Choroid plexus epithelial cell (primary cell): ENCODE measurements at regions not wholly inside any gene's neighbourhood (a gene's known extent, or its start where the extent isn't known, plus 50 kb on each side); places are given as distances from the start of the nearest gene placed in this dataset.
"Not testable (repeated sequence)": the region's sequence is repeated elsewhere in the genome, so short reads cannot be mapped to it uniquely, and the experiment has no call there.

Experiments used
- DNase-seq: peaks from one replicate; pipeline ENCODE4 v3.0.0-alpha.2; 2010; ENCODE audit warnings: low read depth
- H3K4me3 ChIP-seq: 2 replicates; pipeline ENCODE4 v1.5.1; 2011; ENCODE audit warnings: low read depth, mild to moderate bottlenecking, control low read depth, low read length, moderate library complexity
- TF ChIP-seq, protein P1 (sequence below): conservative IDR thresholded peaks from 2 replicates; pipeline ENCODE4 v1.5.1; 2011; ENCODE audit warnings: low read depth, mild to moderate bottlenecking, control low read depth, inconsistent platforms, low read length, moderate library complexity

DNA sequence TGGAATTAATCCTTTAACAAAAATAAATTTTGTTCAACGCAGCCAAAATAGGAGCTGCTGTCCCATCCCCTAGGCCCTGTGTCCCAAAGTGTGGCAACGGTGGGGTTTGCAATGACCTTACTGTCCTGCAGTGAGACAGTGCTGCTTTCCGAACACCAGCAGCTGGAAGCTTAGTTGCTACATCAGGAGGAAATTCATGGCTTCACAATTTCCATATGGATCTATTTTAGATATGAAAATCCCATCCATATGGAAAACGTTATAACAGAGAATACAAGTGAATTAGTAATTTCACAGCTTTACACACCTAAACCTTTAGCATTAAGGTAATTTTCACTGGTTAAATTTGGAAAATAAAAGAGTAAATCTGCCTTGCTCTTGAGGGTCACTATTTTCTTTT is 396.3 kb upstream of the TENM3 start:
- no peak for DNase-seq
- no peak overlapping the region for H3K4me3 ChIP-seq
- TF ChIP-seq, protein P1, sequence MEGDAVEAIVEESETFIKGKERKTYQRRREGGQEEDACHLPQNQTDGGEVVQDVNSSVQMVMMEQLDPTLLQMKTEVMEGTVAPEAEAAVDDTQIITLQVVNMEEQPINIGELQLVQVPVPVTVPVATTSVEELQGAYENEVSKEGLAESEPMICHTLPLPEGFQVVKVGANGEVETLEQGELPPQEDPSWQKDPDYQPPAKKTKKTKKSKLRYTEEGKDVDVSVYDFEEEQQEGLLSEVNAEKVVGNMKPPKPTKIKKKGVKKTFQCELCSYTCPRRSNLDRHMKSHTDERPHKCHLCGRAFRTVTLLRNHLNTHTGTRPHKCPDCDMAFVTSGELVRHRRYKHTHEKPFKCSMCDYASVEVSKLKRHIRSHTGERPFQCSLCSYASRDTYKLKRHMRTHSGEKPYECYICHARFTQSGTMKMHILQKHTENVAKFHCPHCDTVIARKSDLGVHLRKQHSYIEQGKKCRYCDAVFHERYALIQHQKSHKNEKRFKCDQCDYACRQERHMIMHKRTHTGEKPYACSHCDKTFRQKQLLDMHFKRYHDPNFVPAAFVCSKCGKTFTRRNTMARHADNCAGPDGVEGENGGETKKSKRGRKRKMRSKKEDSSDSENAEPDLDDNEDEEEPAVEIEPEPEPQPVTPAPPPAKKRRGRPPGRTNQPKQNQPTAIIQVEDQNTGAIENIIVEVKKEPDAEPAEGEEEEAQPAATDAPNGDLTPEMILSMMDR, result no peak

DNA sequence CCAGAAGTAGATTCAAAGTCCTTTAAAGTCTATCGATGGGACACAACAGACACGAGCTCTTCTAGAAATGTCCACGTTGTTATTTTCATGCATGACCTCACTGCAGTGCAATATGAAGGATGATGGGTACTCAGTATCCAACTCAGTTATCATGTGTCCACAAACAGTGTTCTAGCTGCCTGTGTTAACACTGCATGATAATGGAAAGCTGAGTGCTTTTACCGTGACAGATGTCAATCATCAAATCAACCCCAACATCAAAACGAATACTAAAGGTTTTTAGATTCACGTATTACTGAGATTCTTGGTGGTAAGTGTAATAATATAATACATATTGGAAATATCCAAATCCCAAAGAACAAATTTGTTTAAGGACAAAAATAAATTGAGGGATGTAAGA is 394.8 kb upstream of the TENM3 start:
- no peak for DNase-seq
- H3K4me3 ChIP-seq, result no peak overlapping the region
- TF ChIP-seq, protein P1, result no peak

DNA sequence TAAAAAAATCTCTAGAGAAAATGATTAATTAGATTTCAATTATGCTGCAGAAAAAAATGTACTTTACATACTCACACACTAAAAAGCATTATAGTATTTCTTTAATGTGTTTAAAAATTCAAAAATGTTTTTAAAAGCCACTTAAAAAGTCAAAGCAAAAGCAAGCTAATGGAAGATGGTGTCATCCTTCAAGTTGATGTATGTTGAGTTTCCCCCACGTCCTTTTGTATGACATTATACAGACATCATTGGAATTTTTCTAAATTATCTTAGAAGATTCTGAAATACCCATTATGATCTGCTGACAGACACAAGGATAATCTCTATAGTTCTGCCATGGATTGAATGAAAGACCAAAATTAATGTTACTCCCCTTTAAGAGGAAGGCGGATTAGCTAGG is 393.7 kb upstream of the TENM3 start:
- TF ChIP-seq, protein P1, result no peak
- DNase-seq, result no peak
- H3K4me3 ChIP-seq, result no peak overlapping the region

DNA sequence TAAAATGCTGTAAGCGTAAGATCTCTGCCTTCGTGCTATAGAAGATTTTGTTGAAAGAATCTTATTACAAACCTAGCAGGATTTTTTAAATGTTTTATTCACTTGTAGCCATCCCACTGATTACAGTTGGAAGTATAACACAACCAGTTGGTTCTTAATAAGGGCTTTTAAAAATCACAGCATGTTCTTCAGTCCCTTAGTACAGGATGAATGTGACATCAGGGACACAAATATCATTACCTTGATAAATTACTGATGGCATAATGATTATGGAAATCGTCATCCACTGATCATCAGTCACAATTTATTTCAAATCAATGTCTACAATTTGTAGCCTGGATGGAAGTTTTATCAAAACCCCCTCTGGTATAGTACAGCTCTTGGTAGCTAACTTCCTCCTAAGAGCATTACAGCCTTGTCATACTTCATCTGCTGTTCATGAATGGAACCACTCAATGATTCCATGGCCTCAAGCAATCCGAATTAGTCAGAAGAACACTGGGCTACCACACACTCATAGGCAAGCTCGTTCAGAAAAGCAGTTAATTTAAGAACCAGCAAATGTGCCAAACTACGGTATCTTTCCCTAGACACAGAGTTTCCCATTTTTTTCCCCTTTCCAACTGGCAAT is 389.2 kb upstream of the TENM3 start:
- TF ChIP-seq, protein P1, result no peak
- DNase-seq, result no peak
- no peak overlapping the region for H3K4me3 ChIP-seq

DNA sequence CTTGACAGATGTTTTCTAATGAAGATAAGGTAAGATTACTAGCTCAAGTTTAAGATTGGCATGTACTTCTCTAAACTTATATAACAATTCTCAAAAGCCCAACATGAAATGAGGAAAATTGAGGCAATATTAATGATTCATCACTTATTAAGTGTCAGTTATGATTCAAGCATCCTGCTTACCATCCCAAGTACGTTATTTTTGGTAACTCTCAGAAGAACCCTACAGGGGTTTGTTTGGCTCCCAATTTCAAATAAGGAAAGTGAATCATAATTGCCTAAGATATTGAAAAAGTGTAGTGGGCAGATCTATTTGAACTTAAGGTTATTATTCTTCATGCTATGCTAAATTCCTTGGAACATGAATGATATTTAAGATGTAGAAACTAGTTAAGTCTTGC is 387.9 kb upstream of the TENM3 start:
- no peak overlapping the region for H3K4me3 ChIP-seq
- DNase-seq, result peak; percentile 2
- TF ChIP-seq, protein P1, result no peak

DNA sequence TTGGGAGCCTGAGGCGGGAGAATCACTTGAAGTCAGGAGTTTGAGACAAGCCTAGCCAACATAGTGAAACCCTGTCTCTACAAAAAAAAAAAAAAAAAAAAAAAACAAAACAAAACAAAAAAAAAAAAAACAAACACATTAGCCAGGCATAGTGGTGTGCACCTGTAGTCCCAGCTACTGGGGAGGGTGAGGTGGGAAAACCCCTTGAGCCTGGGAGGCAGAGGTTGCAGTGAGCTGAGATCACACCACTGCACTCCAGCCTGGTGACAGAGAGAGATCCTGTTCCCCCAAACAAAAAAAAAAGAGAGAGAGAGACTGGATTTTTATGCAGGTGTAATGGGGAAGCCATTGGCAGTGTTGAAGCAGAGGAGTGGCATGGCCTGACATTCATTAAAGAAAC is 385.7 kb upstream of the TENM3 start:
- H3K4me3 ChIP-seq, DNase-seq: not testable (repeated sequence)

DNA sequence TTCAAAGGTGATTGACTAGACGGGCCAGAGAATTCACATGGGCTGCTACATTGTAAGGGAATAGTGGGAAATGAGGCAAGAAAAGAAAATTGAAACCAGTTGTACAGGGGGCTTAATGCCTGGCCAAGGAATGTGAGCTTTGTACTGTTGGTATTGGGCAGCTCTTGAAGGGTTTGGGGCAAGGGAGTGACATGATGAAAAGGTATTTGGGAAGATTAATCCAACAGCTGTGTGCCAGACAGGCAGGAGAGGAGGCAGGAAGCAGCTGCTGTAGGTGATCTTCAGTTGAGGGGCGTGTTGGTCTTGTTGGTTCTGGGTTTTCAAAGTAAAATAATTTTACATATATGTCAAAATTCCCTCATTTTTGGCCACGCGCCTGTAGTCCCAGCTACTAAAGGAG is 384.5 kb upstream of the TENM3 start:
- DNase-seq, result no peak
- TF ChIP-seq, protein P1, result no peak
- H3K4me3 ChIP-seq, result no peak overlapping the region
